ENCODE measurements at regions not wholly inside any gene's neighbourhood (a gene's known extent, or its start where the extent isn't known, plus 50 kb on each side); places are given as distances from the start of the nearest gene placed in this dataset.
A peak's percentile ranks its signal among the peaks of the same experiment; 100 is the strongest.
"Not testable (repeated sequence)": the region's sequence is repeated elsewhere in the genome, so short reads cannot be mapped to it uniquely, and the experiment has no call there.

DNA sequence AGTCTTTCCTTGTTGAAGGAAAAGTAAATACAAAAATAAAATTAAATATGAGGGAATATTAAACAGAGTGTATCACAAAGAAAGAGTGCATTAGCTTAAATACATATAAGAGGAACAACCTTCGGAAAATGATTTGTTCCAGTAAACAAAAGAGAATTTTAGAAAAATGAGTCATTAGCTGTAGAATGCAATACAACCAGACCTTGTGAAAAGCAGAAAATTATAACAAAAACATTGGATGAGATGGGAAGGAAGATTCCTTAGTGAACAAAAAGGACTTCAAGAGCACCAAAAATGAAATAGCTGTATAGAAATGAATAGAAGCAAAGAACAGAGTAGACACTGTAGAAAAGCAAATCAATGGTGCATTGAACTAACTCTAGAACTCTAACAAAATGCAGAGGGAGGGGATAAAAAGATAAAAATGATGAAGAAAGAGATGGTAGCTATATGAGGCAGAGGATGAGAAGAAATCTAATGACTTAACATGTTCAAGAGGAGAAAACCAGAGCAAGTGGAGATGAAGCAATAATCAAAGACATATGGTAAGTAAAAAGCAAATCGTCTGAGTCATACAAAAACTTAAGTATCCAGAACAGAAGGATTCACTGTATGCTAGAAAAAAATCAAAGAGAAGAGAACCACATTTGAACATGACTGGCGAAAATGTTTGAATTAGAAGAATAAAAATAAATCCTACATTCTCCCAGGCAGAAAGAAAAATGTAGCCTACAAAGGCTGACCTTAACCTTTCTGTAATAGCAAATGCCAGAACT is 190.5 kb downstream of the TMEM26 start:
- no peak for DNase-seq

GRCh38 chr10:61257956-61258496 is 195.2 kb downstream of the TMEM26 start:
- DNase-seq, result no peak

- DNase-seq, result no peak
Observed at GRCh38 chr10:61257136-61257535, 196.0 kb downstream of the TMEM26 start.

DNA sequence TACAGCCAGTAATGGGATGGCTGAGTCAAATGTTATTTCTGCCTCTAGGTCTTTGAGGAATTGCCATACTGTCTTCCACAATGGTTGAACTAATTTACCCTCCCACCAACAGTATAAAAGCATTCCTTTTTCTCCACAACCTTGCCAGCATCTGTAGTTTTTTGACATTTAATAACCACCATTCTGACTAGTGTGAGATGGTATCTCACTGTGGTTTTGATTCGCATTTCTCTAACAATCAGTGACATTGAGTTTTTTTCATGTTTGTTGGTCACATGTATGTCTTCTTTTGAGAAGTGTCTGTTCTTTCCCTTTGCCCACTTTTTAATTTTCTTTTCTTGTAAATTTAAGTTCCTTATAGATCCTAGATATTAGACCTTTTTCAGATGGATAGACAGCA is 200.9 kb downstream of the TMEM26 start:
- DNase-seq, result not testable (repeated sequence)

- DNase-seq, result no peak
Observed at GRCh38 chr10:61251089-61251488, 202.1 kb downstream of the TMEM26 start.

DNA sequence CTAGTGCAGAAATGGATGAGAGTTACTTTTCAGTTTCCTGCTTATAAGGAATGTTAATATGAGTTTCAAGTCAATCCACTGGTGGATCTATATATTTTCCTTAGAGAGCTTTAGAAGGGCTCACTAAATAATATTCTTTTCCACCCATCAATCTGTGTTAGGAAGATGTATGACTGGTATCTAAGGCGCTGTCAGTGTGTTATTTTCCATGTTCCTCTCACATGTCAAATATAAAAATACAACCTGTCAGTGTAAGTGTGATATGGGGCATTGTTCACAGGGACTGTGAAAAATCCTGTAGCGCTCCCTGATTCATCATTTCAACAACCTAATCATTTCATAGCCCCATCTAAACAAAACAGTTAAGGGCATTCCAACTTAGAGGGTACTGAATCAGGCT is 203.1 kb downstream of the TMEM26 start:
- DNase-seq, result no peak

DNA sequence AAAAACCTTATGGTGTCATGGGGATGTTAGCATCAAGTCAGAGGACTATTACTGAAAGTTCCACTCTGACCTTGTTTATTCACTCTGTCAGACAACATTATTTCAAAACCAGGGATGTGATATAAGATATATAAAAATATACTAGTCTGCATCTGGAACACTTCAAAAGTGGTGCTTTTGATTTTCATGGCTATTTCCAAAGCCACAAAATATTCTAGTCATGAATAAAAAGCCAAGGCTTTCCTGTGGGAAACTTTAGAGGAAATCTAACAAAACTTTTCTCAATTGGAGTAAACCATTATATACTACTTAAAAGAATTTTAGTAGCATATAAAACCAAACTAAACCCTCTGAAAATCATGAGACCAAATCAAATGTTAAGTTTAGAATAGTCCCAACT is 205.2 kb downstream of the TMEM26 start:
- no peak for DNase-seq

GRCh38 chr10:61244261-61244775 is 208.9 kb downstream of the TMEM26 start:
- no peak for DNase-seq

DNA sequence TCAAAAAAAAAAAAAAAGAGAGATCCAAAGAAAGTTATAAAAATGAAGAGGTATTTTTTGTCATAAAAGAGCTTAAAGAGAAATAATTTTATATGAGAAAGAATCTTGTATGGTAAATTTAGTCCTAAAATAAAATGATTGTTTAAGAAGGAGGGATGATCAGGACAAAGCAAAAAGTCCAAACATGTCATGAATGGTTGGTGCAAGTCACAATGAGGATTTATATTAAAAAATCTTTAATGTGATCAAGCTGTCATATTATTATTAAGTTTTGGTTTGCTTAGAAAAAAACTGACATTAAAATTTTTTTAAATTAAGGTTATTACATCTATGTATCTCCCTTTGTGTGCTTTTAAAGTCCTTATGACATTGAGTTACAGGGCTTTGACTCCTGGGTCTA is 220.4 kb downstream of the TMEM26 start:
- DNase-seq, result no peak

DNA sequence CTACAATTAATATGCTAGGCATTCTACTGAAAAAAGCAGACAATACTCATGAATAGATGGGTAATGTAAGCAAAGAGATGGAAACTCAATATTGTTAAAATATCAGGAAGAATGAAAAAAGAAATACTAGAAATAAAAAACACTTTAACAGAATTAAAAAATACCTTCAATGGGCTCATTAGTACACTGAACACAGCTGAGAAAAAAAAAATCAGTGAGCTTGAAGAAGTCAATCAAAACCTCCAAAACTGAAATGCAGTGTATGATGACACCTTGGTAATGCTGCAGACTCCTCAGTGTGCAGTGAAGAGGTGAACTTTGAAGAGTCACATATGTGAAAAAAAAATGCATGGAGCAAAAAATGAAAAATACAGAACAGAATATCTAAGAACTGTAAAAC is 227.2 kb downstream of the TMEM26 start:
- no peak for DNase-seq

GRCh38 chr10:61223576-61223975 is 229.6 kb downstream of the TMEM26 start:
- no peak for DNase-seq

DNA sequence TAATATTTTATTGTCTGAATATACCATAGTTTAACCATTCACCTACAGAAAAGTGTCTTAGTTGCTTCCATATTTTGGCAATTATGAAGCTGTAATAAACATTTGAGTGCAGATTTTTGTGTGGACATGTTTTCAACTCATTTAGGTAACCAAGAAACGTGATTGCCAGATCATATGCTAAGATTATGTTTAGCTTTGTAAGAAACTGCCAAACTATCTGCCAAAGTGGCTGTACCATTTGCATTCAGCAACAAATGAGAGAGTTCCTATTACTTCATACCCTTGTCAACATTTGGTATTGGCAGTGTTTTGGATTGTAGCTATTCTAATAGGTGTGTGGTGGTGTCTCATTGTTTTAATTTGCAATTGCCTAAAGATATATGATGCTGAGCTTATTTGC is 233.5 kb downstream of the TMEM26 start:
- DNase-seq, result no peak

GRCh38 chr10:61217851-61218565 is 235.2 kb downstream of the TMEM26 start:
- DNase-seq, result no peak

- DNase-seq, result no peak
Observed at GRCh38 chr10:61215246-61215645, 237.9 kb downstream of the TMEM26 start.

- DNase-seq, result no peak
Observed at GRCh38 chr10:61211468-61211867, 241.7 kb downstream of the TMEM26 start.

- DNase-seq, result peak; percentile 52
Observed at GRCh38 chr10:61197057-61197456, 253.1 kb upstream of the RHOBTB1 start.

GRCh38 chr10:61195211-61195610 is 251.2 kb upstream of the RHOBTB1 start:
- no peak for DNase-seq

- not testable (repeated sequence) for DNase-seq
Observed at GRCh38 chr10:61192589-61192988, 248.6 kb upstream of the RHOBTB1 start.

DNA sequence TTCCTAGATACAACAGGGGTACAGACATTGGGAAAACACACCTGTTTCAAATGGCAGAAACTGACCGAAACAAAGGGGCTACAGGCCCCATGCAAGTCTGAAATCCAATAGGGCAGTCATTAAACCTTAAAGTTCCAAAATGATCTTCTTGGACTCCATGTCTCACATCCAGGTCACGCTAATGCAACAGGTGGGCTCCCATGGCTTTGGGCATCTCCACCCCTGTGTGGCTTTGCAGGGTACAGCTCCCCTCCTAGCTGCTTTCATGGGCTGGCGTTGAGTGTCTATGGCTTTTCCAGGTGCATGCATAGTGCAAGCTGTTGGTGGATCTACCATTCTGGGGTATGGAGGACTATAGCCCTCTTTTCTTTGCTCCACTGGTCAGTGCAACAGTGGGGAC is 248.1 kb upstream of the RHOBTB1 start:
- no peak for DNase-seq

- peak; percentile 33 for DNase-seq
Observed at GRCh38 chr10:61189912-61190311, 245.9 kb upstream of the RHOBTB1 start.

GRCh38 chr10:61188691-61189090 is 244.7 kb upstream of the RHOBTB1 start:
- no peak for DNase-seq

DNA sequence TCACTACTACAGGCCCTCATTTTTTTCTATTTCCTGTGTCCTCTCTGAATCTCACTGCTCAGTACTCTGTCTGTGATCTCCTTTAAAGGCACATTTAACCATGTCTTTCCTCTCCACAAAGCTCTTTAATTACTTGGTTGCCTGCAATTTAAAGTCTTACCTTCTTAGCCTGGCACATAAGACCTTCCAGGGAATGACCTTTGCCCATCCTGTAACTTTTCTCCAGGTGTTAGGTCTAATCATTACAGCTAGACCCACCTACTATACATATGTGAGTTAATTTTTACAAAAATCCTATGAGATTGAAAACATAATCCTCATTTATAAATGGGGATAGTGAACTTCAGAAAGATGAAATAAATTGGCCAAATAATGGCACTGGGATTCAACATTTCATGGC is 244.1 kb upstream of the RHOBTB1 start:
- DNase-seq, result no peak

DNA sequence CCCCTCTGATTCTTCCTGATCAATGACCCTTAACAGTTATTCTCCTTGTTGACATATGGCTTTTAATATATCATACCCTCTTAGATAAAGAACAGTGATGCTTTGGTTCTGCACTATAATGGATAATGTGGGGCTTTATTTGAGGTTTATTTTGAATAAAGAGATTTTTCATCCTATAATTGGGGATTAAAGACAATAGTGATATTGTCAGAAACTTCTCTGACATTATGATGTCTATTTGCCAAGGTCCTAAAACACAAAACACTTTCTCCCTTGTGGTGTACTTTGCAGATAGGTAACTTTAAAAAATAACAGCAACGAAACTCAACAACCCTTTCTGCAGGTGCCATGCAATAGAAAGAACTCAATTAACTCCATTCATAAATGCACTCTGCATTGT is 243.6 kb upstream of the RHOBTB1 start:
- DNase-seq, result no peak

GRCh38 chr10:61186408-61186807 is 242.4 kb upstream of the RHOBTB1 start:
- no peak for DNase-seq
